HCT116 (cell line): ENCODE measurements at regions not wholly inside any gene's neighbourhood (a gene's known extent, or its start where the extent isn't known, plus 50 kb on each side); places are given as distances from the start of the nearest gene placed in this dataset.

Experiments
- ATAC-seq: fragments of 200-7000 bp; cut with Tn5 transposase; 2 replicates; pipeline ENCODE4 v1.9.1; 2020; ENCODE audit warnings: mild to moderate bottlenecking, moderate library complexity
- BruUV-seq: library from RNA; stranded (reverse); fragments of 400-500 nt; replicated peaks from 2 replicates; lab custom pipeline; 2021; lab: Mats Ljungman, UMichigan
- CTCF ChIA-PET: fragments of 300-600 bp; sonication (Branson Sonifier 250); formaldehyde crosslinking; loops from one replicate; lab custom pipeline; 2021; ENCODE audit warnings: antibody characterized with exemption; lab: Charles Lee
- POLR2A ChIA-PET: fragments of 300-600, 350-600 bp; sonication (Branson Sonifier 250); formaldehyde crosslinking; loops from one replicate; lab custom pipeline; 2021; ENCODE audit warnings: antibody characterized with exemption; lab: Charles Lee
- RAD21 ChIA-PET, 2 experiments: fragments of 300-600 bp; sonication (Branson Sonifier 250); formaldehyde crosslinking; loops; one replicate each; lab custom pipeline; 2023; ENCODE audit warnings: low total read pairs in 2 of 2; ENCODE audit not compliant: uncharacterized antibody in 2 of 2, unreplicated experiment in 2 of 2, low non-redundant PET in 1 of 2; lab: Charles Lee
- DNase-seq: peaks from one replicate; pipeline ENCODE4 v3.0.0-alpha.2; 2010; ENCODE audit warnings: low read depth, low spot score
- H2AFZ ChIP-seq: fragments of 200-600 bp; shearing (Covaris generic), sonication (generic); 2 replicates; pipeline ENCODE4 v1.6.1; 2017; ENCODE audit warnings: low read depth, mixed run types, mixed read lengths, antibody characterized with exemption, low read length; ENCODE audit not compliant: poor library complexity, severe bottlenecking
- H3K27ac ChIP-seq: 2 replicates; pipeline ENCODE4 v1.5.1; 2012; ENCODE audit warnings: low read depth, low read length
- H3K27me3 ChIP-seq: fragments of 200-600 bp; sonication (generic); 2 replicates; pipeline ENCODE4 v1.6.1; 2016; ENCODE audit warnings: mixed run types, low read length, mixed read lengths; ENCODE audit not compliant: insufficient read depth
- H3K36me3 ChIP-seq, 2 experiments: fragments of 200-500 bp in 1 of 2; fragments of 200-600 bp in 1 of 2; sonication (Bioruptor generic) in 1 of 2; sonication (generic) in 1 of 2; 2 replicates each; pipeline versions ENCODE4 v1.5.1 to v1.6.1; 2014 to 2016; ENCODE audit warnings: low read length in 2 of 2, inconsistent platforms in 1 of 2, mixed read lengths in 1 of 2, mixed run types in 1 of 2; ENCODE audit not compliant: insufficient read depth in 2 of 2, control insufficient read depth in 1 of 2
- H3K4me1 ChIP-seq, 2 experiments: fragments of 200-600 bp in 1 of 2; sonication (generic) in 1 of 2; 2 replicates each; pipeline versions ENCODE4 v1.5.1 to v1.6.1; 2012 to 2017; ENCODE audit warnings: low read length in 2 of 2, inconsistent platforms in 1 of 2, mild to moderate bottlenecking in 1 of 2, mixed read lengths in 1 of 2, mixed run types in 1 of 2, moderate library complexity in 1 of 2; ENCODE audit not compliant: insufficient read depth in 2 of 2, control insufficient read depth in 1 of 2
- H3K4me2 ChIP-seq: fragments of 200-600 bp; sonication (generic); 2 replicates; pipeline ENCODE4 v1.6.1; 2017; ENCODE audit warnings: mixed run types, low read length, mixed read lengths
- H3K4me3 ChIP-seq, 2 experiments: fragments of 200-600 bp in 1 of 2; sonication (generic) in 1 of 2; replicated peaks in 1 of 2; 2 replicates each; pipeline ENCODE4 v1.5.1; 2011 to 2016; ENCODE audit warnings: low read length in 2 of 2, control low read depth in 1 of 2, low read depth in 1 of 2, mild to moderate bottlenecking in 1 of 2, mixed read lengths in 1 of 2, mixed run types in 1 of 2
- H3K79me2 ChIP-seq: fragments of 200-600 bp; sonication (generic); 2 replicates; pipeline ENCODE4 v1.6.1; 2017; ENCODE audit warnings: mild to moderate bottlenecking, mixed run types, low read length, moderate library complexity, mixed read lengths; ENCODE audit not compliant: insufficient read depth
- H3K9ac ChIP-seq: fragments of 200-600 bp; sonication (generic); 2 replicates; pipeline ENCODE4 v1.6.1; 2016; ENCODE audit warnings: low read length, mixed read lengths
- H3K9me2 ChIP-seq: fragments of 200-600 bp; sonication (generic), shearing (Covaris generic); 2 replicates; pipeline ENCODE4 v1.6.1; 2017; ENCODE audit warnings: mixed run types, mild to moderate bottlenecking, moderate library complexity; ENCODE audit not compliant: insufficient read depth
- H3K9me3 ChIP-seq, 2 experiments: fragments of 200-500 bp in 1 of 2; fragments of 200-600 bp in 1 of 2; sonication (Bioruptor generic) in 1 of 2; sonication (generic) in 1 of 2; 2 replicates each; pipeline ENCODE4 v1.6.1; 2014 to 2017; ENCODE audit warnings: low read length in 2 of 2, mixed read lengths in 2 of 2, inconsistent platforms in 1 of 2, low read depth in 1 of 2, mild to moderate bottlenecking in 1 of 2, mixed run types in 1 of 2, moderate library complexity in 1 of 2; ENCODE audit not compliant: control insufficient read depth in 1 of 2, insufficient read depth in 1 of 2
- H4K20me1 ChIP-seq: fragments of 200-600 bp; sonication (generic), shearing (Covaris generic); 2 replicates; pipeline ENCODE4 v1.6.1; 2017; ENCODE audit warnings: mixed run types, mild to moderate bottlenecking, moderate library complexity; ENCODE audit not compliant: insufficient read depth
- CBX3 ChIP-seq: IDR thresholded peaks from 2 replicates; pipeline ENCODE4 v1.6.1; 2012; ENCODE audit warnings: low read depth
- CEBPB ChIP-seq: IDR thresholded peaks from 2 replicates; pipeline ENCODE4 v1.6.1; 2012; ENCODE audit warnings: low read depth
- EGR1 ChIP-seq: IDR thresholded peaks from 2 replicates; pipeline ENCODE4 v1.6.1; 2012; ENCODE audit warnings: low read depth
- ELF1 ChIP-seq: IDR thresholded peaks from 2 replicates; pipeline ENCODE4 v1.6.1; 2012; ENCODE audit warnings: low read depth, borderline replicate concordance
- EZH2phosphoT487 ChIP-seq: fragments of 200-600 bp; IDR thresholded peaks from 2 replicates; pipeline ENCODE4 v1.6.1; 2018; ENCODE audit warnings: antibody characterized with exemption, borderline replicate concordance
- FOSL1 ChIP-seq: IDR thresholded peaks from 2 replicates; pipeline ENCODE4 v1.6.1; 2012; ENCODE audit warnings: low read depth
- JUND ChIP-seq: IDR thresholded peaks from 2 replicates; pipeline ENCODE4 v1.6.1; 2012
- POLR2A ChIP-seq: IDR thresholded peaks from 2 replicates; pipeline ENCODE4 v1.7.0; 2011; ENCODE audit warnings: borderline replicate concordance; ENCODE audit not compliant: insufficient read depth, insufficient read length; ENCODE audit errors: extremely low read depth
- POLR2AphosphoS5 ChIP-seq: IDR thresholded peaks from 2 replicates; pipeline ENCODE4 v1.6.1; 2011; ENCODE audit warnings: mild to moderate bottlenecking, low read depth, low read length, moderate library complexity
- RAD21 ChIP-seq: IDR thresholded peaks from 2 replicates; pipeline ENCODE4 v1.6.1; 2012; ENCODE audit warnings: low read depth, mild to moderate bottlenecking
- SRF ChIP-seq: IDR thresholded peaks from 2 replicates; pipeline ENCODE4 v1.6.1; 2012; ENCODE audit warnings: low read depth
- TCF7L2 ChIP-seq: IDR thresholded peaks from 2 replicates; pipeline ENCODE4 v1.7.0; 2011; ENCODE audit warnings: borderline replicate concordance, inconsistent platforms; ENCODE audit not compliant: insufficient read depth, insufficient read length; ENCODE audit errors: extremely low read depth
- YY1 ChIP-seq: IDR thresholded peaks from 2 replicates; pipeline ENCODE4 v1.6.1; 2011; ENCODE audit warnings: low read length, low read depth, moderate library complexity, mild to moderate bottlenecking; ENCODE audit not compliant: insufficient replicate concordance; ENCODE audit errors: extremely low read depth
- ZFX ChIP-seq: fragments of 450-650 bp; IDR thresholded peaks from 2 replicates; pipeline ENCODE4 v1.6.1; 2017
- intact Hi-C: fragments of 100-400 bp; cut with micrococcal nuclease; formaldehyde crosslinking; loops from 2 replicates; pipeline ENCODE4 v1.10.0; 2022
- TF ChIP-seq, protein P1 (sequence below): IDR thresholded peaks from 2 replicates; pipeline ENCODE4 v1.6.1; 2011; ENCODE audit warnings: mild to moderate bottlenecking, low read length, moderate library complexity; ENCODE audit not compliant: insufficient replicate concordance; ENCODE audit errors: extremely low read depth
- TF ChIP-seq, protein P2 (sequence below): IDR thresholded peaks from 2 replicates; pipeline ENCODE4 v1.6.1; 2012
- TF ChIP-seq, protein P3 (sequence below): IDR thresholded peaks from 2 replicates; pipeline ENCODE4 v1.6.1; 2012

DNA sequence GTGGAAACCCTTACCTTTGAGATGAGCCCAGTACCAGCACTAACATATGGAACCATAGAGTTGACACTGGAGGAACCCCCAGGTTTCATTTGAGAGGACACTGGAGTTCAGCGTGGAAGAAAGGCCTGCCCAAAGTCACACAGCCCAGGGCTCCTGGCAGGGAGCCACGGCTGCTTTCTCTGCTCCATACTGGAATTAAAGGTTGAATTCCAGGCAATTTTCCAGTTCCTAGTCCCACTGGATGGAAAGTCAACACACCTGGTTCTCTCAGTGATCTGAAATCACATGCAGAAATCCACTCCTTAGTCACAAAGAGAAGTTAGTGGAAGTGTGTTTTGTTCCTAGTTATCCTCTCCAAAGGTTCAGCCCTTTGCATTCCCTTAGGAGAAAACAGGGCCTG lies 336.1 kb upstream of the SKOR2 start (continued):
- no peak for TF ChIP-seq EZH2phosphoT487
- TF ChIP-seq TCF7L2, result no peak

DNA sequence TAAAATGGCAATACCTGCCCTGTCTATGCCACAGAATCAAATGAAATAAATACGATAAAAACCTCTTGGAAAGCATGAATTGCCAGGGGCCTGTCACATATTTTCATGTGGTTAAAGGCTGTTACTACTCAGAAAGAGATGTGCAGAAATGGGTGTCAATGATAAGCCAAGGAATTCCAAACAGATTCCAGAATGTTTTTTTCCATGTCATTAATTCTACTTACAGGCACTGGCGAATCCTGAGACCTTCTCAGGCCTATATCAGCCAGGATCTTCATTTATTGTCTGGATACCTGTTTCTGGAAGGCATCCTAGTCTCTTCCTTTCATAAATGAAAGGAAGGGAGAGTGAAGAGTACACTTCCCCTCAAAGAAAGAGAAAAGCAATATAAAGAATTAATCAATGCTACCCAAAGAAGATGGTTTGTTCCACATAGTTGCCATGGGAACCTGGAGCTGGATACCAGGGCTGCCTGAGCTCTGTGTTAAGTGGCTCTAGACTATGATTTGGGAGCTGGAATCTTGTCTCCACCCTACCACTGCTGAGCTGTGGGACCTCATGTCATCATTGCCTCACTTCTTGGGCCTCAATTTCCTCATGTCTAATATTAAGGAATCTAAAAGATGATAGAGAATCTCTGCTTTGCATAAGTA lies 335.1 kb upstream of the SKOR2 start:
- Histone ChIP-seq H3K79me2 (no peaks in the 10 kb centered on the region), H3K9me2 (no peaks in the 10 kb centered on the region), H4K20me1 (no peaks in the 10 kb centered on the region), H3K4me3 (no peak overlapping the region), H3K4me1 (no peaks in the 10 kb centered on the region), H3K9ac (no peak overlapping the region), H3K9me3 (no peaks in the 10 kb centered on the region), H3K27me3 (peaks cover 8% of the 10 kb centered on the region; the same call in 1 of the 2 replicates), H2AFZ (no peak overlapping the region), H3K4me2 (no peak overlapping the region), H3K36me3 (no peaks in the 10 kb centered on the region), H3K27ac (no peak overlapping the region)
- RAD21 ChIA-PET, result no interaction called here
- DNase-seq (no peak), ATAC-seq (no peak)
- CTCF ChIA-PET, result no interaction called here
- POLR2A ChIA-PET, result no interaction called here
- no TSS peak for BruUV-seq
- intact Hi-C loops, result no loop called here
- TF ChIP-seq, protein P1, sequence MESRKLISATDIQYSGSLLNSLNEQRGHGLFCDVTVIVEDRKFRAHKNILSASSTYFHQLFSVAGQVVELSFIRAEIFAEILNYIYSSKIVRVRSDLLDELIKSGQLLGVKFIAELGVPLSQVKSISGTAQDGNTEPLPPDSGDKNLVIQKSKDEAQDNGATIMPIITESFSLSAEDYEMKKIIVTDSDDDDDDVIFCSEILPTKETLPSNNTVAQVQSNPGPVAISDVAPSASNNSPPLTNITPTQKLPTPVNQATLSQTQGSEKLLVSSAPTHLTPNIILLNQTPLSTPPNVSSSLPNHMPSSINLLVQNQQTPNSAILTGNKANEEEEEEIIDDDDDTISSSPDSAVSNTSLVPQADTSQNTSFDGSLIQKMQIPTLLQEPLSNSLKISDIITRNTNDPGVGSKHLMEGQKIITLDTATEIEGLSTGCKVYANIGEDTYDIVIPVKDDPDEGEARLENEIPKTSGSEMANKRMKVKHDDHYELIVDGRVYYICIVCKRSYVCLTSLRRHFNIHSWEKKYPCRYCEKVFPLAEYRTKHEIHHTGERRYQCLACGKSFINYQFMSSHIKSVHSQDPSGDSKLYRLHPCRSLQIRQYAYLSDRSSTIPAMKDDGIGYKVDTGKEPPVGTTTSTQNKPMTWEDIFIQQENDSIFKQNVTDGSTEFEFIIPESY, result no peak
- TF ChIP-seq ELF1 (no peak), CBX3 (no peak), EZH2phosphoT487 (no peak), SRF (no peak), CEBPB (no peak), YY1 (no peak), RAD21 (no peak), TCF7L2 (no peak), ZFX (no peak), FOSL1 (no peak), POLR2A (no peak), POLR2AphosphoS5 (no peak), EGR1 (no peak), JUND (no peak)
- TF ChIP-seq, protein P2, sequence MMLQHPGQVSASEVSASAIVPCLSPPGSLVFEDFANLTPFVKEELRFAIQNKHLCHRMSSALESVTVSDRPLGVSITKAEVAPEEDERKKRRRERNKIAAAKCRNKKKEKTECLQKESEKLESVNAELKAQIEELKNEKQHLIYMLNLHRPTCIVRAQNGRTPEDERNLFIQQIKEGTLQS, result no peak
- TF ChIP-seq, protein P3, sequence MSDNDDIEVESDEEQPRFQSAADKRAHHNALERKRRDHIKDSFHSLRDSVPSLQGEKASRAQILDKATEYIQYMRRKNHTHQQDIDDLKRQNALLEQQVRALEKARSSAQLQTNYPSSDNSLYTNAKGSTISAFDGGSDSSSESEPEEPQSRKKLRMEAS, result no peak
